GM12873 (cell line): ENCODE measurements at regions not wholly inside any gene's neighbourhood (a gene's known extent, or its start where the extent isn't known, plus 50 kb on each side); places are given as distances from the start of the nearest gene placed in this dataset.
A peak's percentile ranks its signal among the peaks of the same experiment; 100 is the strongest.

Experiments
- CTCF ChIP-seq: IDR thresholded peaks from 2 replicates; pipeline ENCODE4 v1.5.1; 2012; ENCODE audit warnings: low read depth, mild to moderate bottlenecking, moderate library complexity, low read length, control low read depth; ENCODE audit not compliant: insufficient read depth; ENCODE audit errors: missing control alignments

- TF ChIP-seq CTCF: no peak
Measured at GRCh38 chr3:31226346-31226745, 306.4 kb upstream of the STT3B start.

- TF ChIP-seq CTCF: no peak
Measured at GRCh38 chr3:31227131-31227562, 305.6 kb upstream of the STT3B start.

- TF ChIP-seq CTCF: no peak
Measured at GRCh38 chr3:31230425-31231223, 302.1 kb upstream of the STT3B start.

GRCh38 chr3:31232055-31233025 lies 300.4 kb upstream of the STT3B start:
- peak; percentile 24 for TF ChIP-seq CTCF

- no peak for TF ChIP-seq CTCF
Measured at GRCh38 chr3:31234145-31234544, 298.6 kb upstream of the STT3B start.

GRCh38 chr3:31235062-31235700 lies 297.5 kb upstream of the STT3B start:
- no peak for TF ChIP-seq CTCF
